A204.1 (cell line): ENCODE measurements at regions not wholly inside any gene's neighbourhood (a gene's known extent, or its start where the extent isn't known, plus 50 kb on each side); places are given as distances from the start of the nearest gene placed in this dataset.
"Not testable (repeated sequence)": the region's sequence is repeated elsewhere in the genome, so short reads cannot be mapped to it uniquely, and the experiment has no call there.

ENCODE experiments used
- FAIRE-seq: peaks from 2 replicates; lab custom pipeline; 2012; peaks lifted over from hg19 to GRCh38; lab: Jason Lieb, UNC

GRCh38 chr9:95574866-95575553 is 58.2 kb upstream of the PTCH1 start:
- no peak for FAIRE-seq

- FAIRE-seq = no peak
Measured at GRCh38 chr9:95574176-95574575, 57.4 kb upstream of the PTCH1 start.

- no peak for FAIRE-seq
Measured at GRCh38 chr9:95573463-95573862, 56.7 kb upstream of the PTCH1 start.

- FAIRE-seq = no peak
Measured at GRCh38 chr9:95572381-95573151, 55.8 kb upstream of the PTCH1 start.

GRCh38 chr9:95570646-95571045 is 53.9 kb upstream of the PTCH1 start:
- no peak for FAIRE-seq

GRCh38 chr9:95570150-95570549 is 53.4 kb upstream of the PTCH1 start:
- FAIRE-seq = no peak

- not testable (repeated sequence) for FAIRE-seq
Measured at GRCh38 chr9:95568735-95569134, 52.0 kb upstream of the PTCH1 start.
